ENCODE measurements at regions not wholly inside any gene's neighbourhood (a gene's known extent, or its start where the extent isn't known, plus 50 kb on each side); places are given as distances from the start of the nearest gene placed in this dataset.
A peak's percentile ranks its signal among the peaks of the same experiment; 100 is the strongest.

DNA sequence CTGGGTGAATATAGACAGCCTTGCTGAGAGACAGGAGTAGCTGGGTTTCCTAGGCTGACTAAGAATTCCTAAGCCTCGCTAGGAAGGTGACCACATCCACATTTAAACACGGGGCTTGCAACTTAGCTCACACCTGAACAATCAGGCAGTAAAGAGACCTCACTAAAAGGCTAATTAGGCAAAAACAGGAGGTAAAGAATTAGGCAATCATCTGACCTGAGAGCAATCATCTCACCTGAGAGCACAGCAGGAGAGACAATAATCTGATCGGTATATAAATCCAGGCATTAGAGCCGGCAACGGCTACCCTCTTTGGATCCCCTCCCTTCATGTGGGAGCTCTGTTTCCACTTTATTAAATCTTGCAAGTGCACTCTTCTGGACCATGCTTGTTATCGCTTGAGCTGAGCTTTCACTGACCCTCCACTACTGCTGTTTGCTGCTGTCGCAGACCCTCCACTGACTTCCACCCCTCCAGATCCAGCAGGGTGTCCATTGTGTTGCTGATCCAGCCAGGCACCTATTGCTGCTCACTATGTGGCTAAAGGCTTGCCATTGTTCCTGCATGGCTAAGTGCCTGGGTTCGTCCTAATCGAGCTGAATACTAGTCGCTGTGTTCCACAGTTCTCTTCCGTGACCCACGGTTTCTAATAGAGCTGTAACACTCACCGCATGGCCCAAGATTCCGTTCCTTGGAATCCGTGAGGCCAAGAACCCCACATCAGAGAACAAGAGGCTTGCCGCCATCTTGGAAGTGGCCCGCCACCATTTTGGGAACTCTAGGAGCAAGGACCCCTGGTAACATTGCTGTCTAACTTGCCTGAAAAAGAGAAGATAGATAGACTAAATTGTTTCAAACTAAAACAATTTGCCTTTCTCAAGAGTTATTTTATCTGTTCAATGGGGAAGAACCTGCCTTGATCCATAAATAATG lies 100.7 kb downstream of the TMSB4Y start:
- Histone ChIP-seq H3K9me3 (ENCODE audit: control insufficient read depth in 1 of 2, insufficient read depth in 1 of 2, low read length in 2 of 2) (no peaks in the 10 kb centered on the region), H3K36me3 (ENCODE audit: insufficient read depth, low read length) (no peaks in the 10 kb centered on the region), H3K4me1 (ENCODE audit: insufficient read depth, low read length) (no peaks in the 10 kb centered on the region), H3K4me3 (ENCODE audit: low read length) (no peak overlapping the region), H3K27me3 (ENCODE audit: control insufficient read depth in 1 of 2, insufficient read depth in 2 of 2, low read length in 2 of 2) (no peaks in the 10 kb centered on the region), H3K27ac (ENCODE audit: low read depth in 1 of 2, low read length in 2 of 2) (no peak overlapping the region)
- intact Hi-C loops (cut with DNase I, micrococcal nuclease), result no loop called here
- Mint-ChIP-seq H3K4me3 (peak overlapping the region; percentile 20), H3K4me1 (ENCODE audit: low read depth) (peaks cover 31% of the 10 kb centered on the region), H3K27me3 (no peaks in the 10 kb centered on the region), H3K27ac (peak overlapping the region; percentile 48), H3K9me3 (no peaks in the 10 kb centered on the region), H3K36me3 (ENCODE audit: low read depth) (peaks cover 3% of the 10 kb centered on the region)
- no peak for ATAC-seq (ENCODE audit: poor library complexity)
- ChIA-PET POLR2A (interaction anchor here (1.8 kb wide), 1 partner anchor 53 kb away, joined by 6 read pairs; no protein-coding TSS in a partner anchor), CTCF (no interaction called here)
- TF ChIP-seq, protein P1, sequence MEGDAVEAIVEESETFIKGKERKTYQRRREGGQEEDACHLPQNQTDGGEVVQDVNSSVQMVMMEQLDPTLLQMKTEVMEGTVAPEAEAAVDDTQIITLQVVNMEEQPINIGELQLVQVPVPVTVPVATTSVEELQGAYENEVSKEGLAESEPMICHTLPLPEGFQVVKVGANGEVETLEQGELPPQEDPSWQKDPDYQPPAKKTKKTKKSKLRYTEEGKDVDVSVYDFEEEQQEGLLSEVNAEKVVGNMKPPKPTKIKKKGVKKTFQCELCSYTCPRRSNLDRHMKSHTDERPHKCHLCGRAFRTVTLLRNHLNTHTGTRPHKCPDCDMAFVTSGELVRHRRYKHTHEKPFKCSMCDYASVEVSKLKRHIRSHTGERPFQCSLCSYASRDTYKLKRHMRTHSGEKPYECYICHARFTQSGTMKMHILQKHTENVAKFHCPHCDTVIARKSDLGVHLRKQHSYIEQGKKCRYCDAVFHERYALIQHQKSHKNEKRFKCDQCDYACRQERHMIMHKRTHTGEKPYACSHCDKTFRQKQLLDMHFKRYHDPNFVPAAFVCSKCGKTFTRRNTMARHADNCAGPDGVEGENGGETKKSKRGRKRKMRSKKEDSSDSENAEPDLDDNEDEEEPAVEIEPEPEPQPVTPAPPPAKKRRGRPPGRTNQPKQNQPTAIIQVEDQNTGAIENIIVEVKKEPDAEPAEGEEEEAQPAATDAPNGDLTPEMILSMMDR (IDR thresholded peaks at IDR 0.05), result no peak
- no peak for DNase-seq

DNA sequence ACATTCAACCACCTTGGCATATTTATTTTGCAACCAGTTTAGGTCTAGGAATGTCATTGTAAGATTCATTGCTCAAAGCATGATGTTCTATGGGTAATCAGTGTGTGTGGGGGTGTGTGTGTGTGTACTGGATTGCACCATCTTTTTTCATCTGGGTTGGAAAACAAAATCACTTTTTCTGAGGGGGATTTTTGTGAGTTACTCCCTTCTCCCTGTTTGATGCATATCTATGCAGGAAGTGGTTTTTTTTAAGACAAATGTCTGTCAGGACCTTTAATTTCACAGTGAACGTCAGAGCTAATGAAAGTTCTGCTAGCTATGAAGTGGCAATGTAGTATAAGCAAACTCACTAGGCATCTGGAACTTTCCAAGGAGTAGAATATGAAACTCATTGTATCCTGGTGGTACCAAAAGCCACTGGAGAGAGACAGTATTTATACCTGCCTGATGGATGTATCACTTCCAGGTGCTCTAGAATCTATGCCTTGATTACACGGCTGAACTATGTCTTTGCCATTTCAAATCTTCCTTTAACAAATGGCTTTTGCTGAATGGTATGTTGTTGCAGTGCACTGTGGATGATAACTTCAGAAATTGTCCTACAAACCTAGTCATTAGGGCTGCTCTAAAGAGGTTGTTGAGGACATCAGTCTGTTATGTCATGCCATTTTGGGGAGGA lies 101.5 kb downstream of the TMSB4Y start:
- ChIA-PET POLR2A (interaction anchor here (0.7 to 1.8 kb wide), 4 partner anchors 53 to 789 kb away, joined by 3 to 8 read pairs (median 5); no protein-coding TSS in a partner anchor), CTCF (no interaction called here)
- no peaks in the 10 kb centered on the region for H3K27me3 ChIP-seq (ENCODE audit: control insufficient read depth in 1 of 2, insufficient read depth in 2 of 2, low read length in 2 of 2)
- H3K9me3 ChIP-seq (ENCODE audit: control insufficient read depth in 1 of 2, insufficient read depth in 1 of 2, low read length in 2 of 2), result no peaks in the 10 kb centered on the region
- no peaks in the 10 kb centered on the region for H3K27me3 Mint-ChIP-seq
- H3K4me3 ChIP-seq (ENCODE audit: low read length), result no peak overlapping the region
- no peaks in the 10 kb centered on the region for H3K9me3 Mint-ChIP-seq
- H3K4me3 Mint-ChIP-seq, result no peak overlapping the region
- H3K4me1 ChIP-seq (ENCODE audit: insufficient read depth, low read length), result no peaks in the 10 kb centered on the region
- peak in 3 of 14 experiments; percentile 4 to 28 (median 7) for DNase-seq
- H3K27ac ChIP-seq (ENCODE audit: low read depth in 1 of 2, low read length in 2 of 2), result no peak overlapping the region
- no peaks in the 10 kb centered on the region for H3K36me3 ChIP-seq (ENCODE audit: insufficient read depth, low read length)
- ATAC-seq (ENCODE audit: poor library complexity), result peak; percentile 24
- H3K36me3 Mint-ChIP-seq (ENCODE audit: low read depth), result peaks cover 11% of the 10 kb centered on the region
- peaks cover 31% of the 10 kb centered on the region for H3K4me1 Mint-ChIP-seq (ENCODE audit: low read depth)
- intact Hi-C loops (cut with DNase I, micrococcal nuclease), result no loop called here
- TF ChIP-seq, protein P1 (IDR thresholded peaks at IDR 0.05), result no peak
- H3K27ac Mint-ChIP-seq, result peak overlapping the region; percentile 48

DNA sequence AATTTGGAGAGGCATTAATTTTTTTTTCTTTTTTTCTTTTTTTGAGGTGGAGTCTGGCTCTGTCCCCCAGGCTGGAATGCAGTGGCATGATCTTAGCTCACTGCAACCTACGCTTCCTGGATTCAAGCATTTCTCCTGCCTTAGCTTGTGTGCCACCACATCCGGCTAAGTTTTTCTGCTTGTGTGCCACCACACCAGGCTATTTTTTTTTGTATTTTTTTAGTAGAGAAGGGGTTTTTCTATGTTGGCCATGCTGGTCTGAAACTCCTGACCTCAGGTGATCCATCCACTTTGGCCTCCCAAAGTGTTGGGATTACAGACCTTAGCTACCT lies 102.0 kb downstream of the TMSB4Y start:
- Histone ChIP-seq H3K27me3 (ENCODE audit: control insufficient read depth in 1 of 2, insufficient read depth in 2 of 2, low read length in 2 of 2) (no peaks in the 10 kb centered on the region), H3K4me1 (ENCODE audit: insufficient read depth, low read length) (no peaks in the 10 kb centered on the region), H3K36me3 (ENCODE audit: insufficient read depth, low read length) (no peaks in the 10 kb centered on the region), H3K9me3 (ENCODE audit: control insufficient read depth in 1 of 2, insufficient read depth in 1 of 2, low read length in 2 of 2) (no peaks in the 10 kb centered on the region), H3K27ac (ENCODE audit: low read depth in 1 of 2, low read length in 2 of 2) (no peak overlapping the region), H3K4me3 (ENCODE audit: low read length) (no peak overlapping the region)
- Mint-ChIP-seq H3K27ac (peak overlapping the region; percentile 48), H3K4me1 (ENCODE audit: low read depth) (peaks cover 31% of the 10 kb centered on the region), H3K9me3 (no peaks in the 10 kb centered on the region), H3K36me3 (ENCODE audit: low read depth) (peaks cover 11% of the 10 kb centered on the region), H3K27me3 (no peaks in the 10 kb centered on the region), H3K4me3 (no peak overlapping the region)
- DNase-seq, result peak in 4 of 14 experiments; percentile 5 to 44 (median 7)
- intact Hi-C loops (cut with DNase I, micrococcal nuclease), result no loop called here
- TF ChIP-seq, protein P1 (IDR thresholded peaks at IDR 0.05), result no peak
- CTCF ChIA-PET, result no interaction called here
- peak; percentile 32 for ATAC-seq (ENCODE audit: poor library complexity)
- POLR2A ChIA-PET, result interaction anchor here (0.7 to 1.8 kb wide), 4 partner anchors 53 to 789 kb away, joined by 3 to 8 read pairs (median 5); no protein-coding TSS in a partner anchor
